NCI-H774 (cell line): ENCODE measurements at regions not wholly inside any gene's neighbourhood (a gene's known extent, or its start where the extent isn't known, plus 50 kb on each side); places are given as distances from the start of the nearest gene placed in this dataset.
"Not testable (repeated sequence)": the region's sequence is repeated elsewhere in the genome, so short reads cannot be mapped to it uniquely, and the experiment has no call there.

Source experiments
- DNase-seq: peaks from one replicate; lab custom pipeline; 2025; lab: John Stamatoyannopoulos, UW

- no peak for DNase-seq
Observed at GRCh38 chr14:49114161-49114893, 471.9 kb downstream of the RPS29 start.

GRCh38 chr14:49106741-49107667 is 479.2 kb downstream of the RPS29 start:
- no peak for DNase-seq

- DNase-seq: no peak
Observed at GRCh38 chr14:49105956-49106355, 480.2 kb downstream of the RPS29 start.

- DNase-seq: no peak
Observed at GRCh38 chr14:49105512-49105911, 480.7 kb downstream of the RPS29 start.

- no peak for DNase-seq
Observed at GRCh38 chr14:49092345-49092744, 493.8 kb downstream of the RPS29 start.

- no peak for DNase-seq
Observed at GRCh38 chr14:49089107-49089506, 497.1 kb downstream of the RPS29 start.

- not testable (repeated sequence) for DNase-seq
Observed at GRCh38 chr14:49073292-49073691, 512.9 kb downstream of the RPS29 start.

GRCh38 chr14:49058511-49058910 is 527.7 kb downstream of the RPS29 start:
- DNase-seq: no peak

- DNase-seq: no peak
Observed at GRCh38 chr14:49057838-49058510, 528.2 kb downstream of the RPS29 start.

- DNase-seq: no peak
Observed at GRCh38 chr14:49056021-49056420, 530.2 kb downstream of the RPS29 start.

GRCh38 chr14:49052521-49052920 is 533.7 kb downstream of the RPS29 start:
- no peak for DNase-seq

GRCh38 chr14:49051328-49052060 is 534.7 kb downstream of the RPS29 start:
- no peak for DNase-seq

- no peak for DNase-seq
Observed at GRCh38 chr14:49050822-49051221, 535.4 kb downstream of the RPS29 start.

GRCh38 chr14:49049711-49050110 is 536.5 kb downstream of the RPS29 start:
- DNase-seq: no peak

- no peak for DNase-seq
Observed at GRCh38 chr14:49044981-49045380, 541.2 kb downstream of the RPS29 start.

- no peak for DNase-seq
Observed at GRCh38 chr14:49036984-49037516, 549.1 kb downstream of the RPS29 start.

GRCh38 chr14:49036266-49036665 is 549.9 kb downstream of the RPS29 start:
- no peak for DNase-seq

GRCh38 chr14:49033131-49033530 is 553.0 kb downstream of the RPS29 start:
- no peak for DNase-seq

- DNase-seq: not testable (repeated sequence)
Observed at GRCh38 chr14:49031710-49032109, 554.5 kb downstream of the RPS29 start.

- no peak for DNase-seq
Observed at GRCh38 chr14:49019467-49020115, 566.6 kb downstream of the RPS29 start.

GRCh38 chr14:49017447-49017846 is 568.7 kb downstream of the RPS29 start:
- DNase-seq: no peak
